SW480 (cell line): ENCODE measurements at regions not wholly inside any gene's neighbourhood (a gene's known extent, or its start where the extent isn't known, plus 50 kb on each side); places are given as distances from the start of the nearest gene placed in this dataset.
"Not testable (repeated sequence)": the region's sequence is repeated elsewhere in the genome, so short reads cannot be mapped to it uniquely, and the experiment has no call there.

Experiments
- DNase-seq: peaks from one replicate; pipeline ENCODE4 v3.0.0-alpha.2; 2016; ENCODE audit warnings: low spot score

- no peak for DNase-seq
Measured at GRCh38 chr9:105975886-105976645, 281.7 kb downstream of the TMEM38B start.

- no peak for DNase-seq
Measured at GRCh38 chr9:105978336-105978735, 284.0 kb downstream of the TMEM38B start.

GRCh38 chr9:105978826-105979225 lies 284.5 kb downstream of the TMEM38B start:
- DNase-seq: no peak

- DNase-seq: no peak
Measured at GRCh38 chr9:105979290-105979689, 284.9 kb downstream of the TMEM38B start.

GRCh38 chr9:105984714-105985113 lies 290.4 kb downstream of the TMEM38B start:
- DNase-seq: no peak

GRCh38 chr9:105993116-105993854 lies 298.9 kb downstream of the TMEM38B start:
- no peak for DNase-seq

- no peak for DNase-seq
Measured at GRCh38 chr9:105993921-105994715, 299.8 kb downstream of the TMEM38B start.

GRCh38 chr9:105994970-105995369 lies 300.6 kb downstream of the TMEM38B start:
- DNase-seq: peak; percentile 43

GRCh38 chr9:106017198-106017740 lies 322.9 kb downstream of the TMEM38B start:
- no peak for DNase-seq

GRCh38 chr9:106019039-106019680 lies 324.8 kb downstream of the TMEM38B start:
- no peak for DNase-seq

GRCh38 chr9:106019702-106020101 lies 325.4 kb downstream of the TMEM38B start:
- DNase-seq: no peak

- DNase-seq: no peak
Measured at GRCh38 chr9:106020186-106020585, 325.8 kb downstream of the TMEM38B start.

- no peak for DNase-seq
Measured at GRCh38 chr9:106023455-106023854, 329.1 kb downstream of the TMEM38B start.

GRCh38 chr9:106025453-106025852 lies 331.1 kb downstream of the TMEM38B start:
- peak; percentile 6 for DNase-seq

GRCh38 chr9:106030146-106030545 lies 335.8 kb downstream of the TMEM38B start:
- not testable (repeated sequence) for DNase-seq

- no peak for DNase-seq
Measured at GRCh38 chr9:106032978-106033377, 338.6 kb downstream of the TMEM38B start.

- no peak for DNase-seq
Measured at GRCh38 chr9:106035806-106036205, 341.5 kb downstream of the TMEM38B start.

- DNase-seq: no peak
Measured at GRCh38 chr9:106038266-106039001, 344.1 kb downstream of the TMEM38B start.

- no peak for DNase-seq
Measured at GRCh38 chr9:106039151-106039935, 345.0 kb downstream of the TMEM38B start.

GRCh38 chr9:106041920-106042319 lies 347.6 kb downstream of the TMEM38B start:
- DNase-seq: not testable (repeated sequence)
